ENCODE measurements at regions not wholly inside any gene's neighbourhood (a gene's known extent, or its start where the extent isn't known, plus 50 kb on each side); places are given as distances from the start of the nearest gene placed in this dataset.
A peak's percentile ranks its signal among the peaks of the same experiment; 100 is the strongest.

DNA sequence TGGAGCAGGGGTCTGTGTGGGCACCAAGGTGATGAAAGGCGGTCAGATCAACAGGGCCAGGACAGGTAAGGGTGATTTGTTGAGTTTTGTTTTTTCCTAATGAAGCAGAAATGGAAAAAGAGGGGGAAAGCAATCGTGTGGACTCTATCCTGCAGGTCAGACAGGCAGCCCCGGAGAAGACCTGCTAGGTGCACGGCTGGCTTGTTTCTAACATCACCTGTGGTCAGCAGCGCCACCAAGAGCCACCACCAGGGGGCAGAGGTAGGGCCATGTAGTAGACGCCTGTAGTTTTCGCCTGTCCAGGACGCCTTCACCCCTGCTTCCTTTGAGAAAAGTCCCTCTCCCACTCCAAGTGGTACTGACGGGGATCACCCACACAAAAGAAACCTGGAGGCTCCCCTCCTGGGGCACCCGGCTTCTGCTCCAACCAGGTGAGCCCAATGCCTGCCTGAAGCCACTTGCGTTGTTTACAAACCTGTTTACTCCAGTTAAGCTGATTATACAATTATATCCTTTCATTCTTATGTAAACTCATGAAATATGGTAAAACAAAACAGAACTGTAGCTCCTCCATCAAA is 54.2 kb upstream of the SEC14L1 start (continued):
- no peak for TF ChIP-seq ZNF133 (tag by site-specific recombination; IDR thresholded peaks at IDR 0.05)
- no peak for TF ChIP-seq ZNF473 (tag by site-specific recombination; IDR thresholded peaks at IDR 0.05)
- no peak for TF ChIP-seq RBAK (tag by site-specific recombination; IDR thresholded peaks at IDR 0.05)
- TF ChIP-seq, protein P1, sequence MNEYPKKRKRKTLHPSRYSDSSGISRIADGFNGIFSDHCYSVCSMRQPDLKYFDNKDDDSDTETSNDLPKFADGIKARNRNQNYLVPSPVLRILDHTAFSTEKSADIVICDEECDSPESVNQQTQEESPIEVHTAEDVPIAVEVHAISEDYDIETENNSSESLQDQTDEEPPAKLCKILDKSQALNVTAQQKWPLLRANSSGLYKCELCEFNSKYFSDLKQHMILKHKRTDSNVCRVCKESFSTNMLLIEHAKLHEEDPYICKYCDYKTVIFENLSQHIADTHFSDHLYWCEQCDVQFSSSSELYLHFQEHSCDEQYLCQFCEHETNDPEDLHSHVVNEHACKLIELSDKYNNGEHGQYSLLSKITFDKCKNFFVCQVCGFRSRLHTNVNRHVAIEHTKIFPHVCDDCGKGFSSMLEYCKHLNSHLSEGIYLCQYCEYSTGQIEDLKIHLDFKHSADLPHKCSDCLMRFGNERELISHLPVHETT (tag by site-specific recombination; IDR thresholded peaks at IDR 0.05) = no peak
- TF ChIP-seq, protein P2, sequence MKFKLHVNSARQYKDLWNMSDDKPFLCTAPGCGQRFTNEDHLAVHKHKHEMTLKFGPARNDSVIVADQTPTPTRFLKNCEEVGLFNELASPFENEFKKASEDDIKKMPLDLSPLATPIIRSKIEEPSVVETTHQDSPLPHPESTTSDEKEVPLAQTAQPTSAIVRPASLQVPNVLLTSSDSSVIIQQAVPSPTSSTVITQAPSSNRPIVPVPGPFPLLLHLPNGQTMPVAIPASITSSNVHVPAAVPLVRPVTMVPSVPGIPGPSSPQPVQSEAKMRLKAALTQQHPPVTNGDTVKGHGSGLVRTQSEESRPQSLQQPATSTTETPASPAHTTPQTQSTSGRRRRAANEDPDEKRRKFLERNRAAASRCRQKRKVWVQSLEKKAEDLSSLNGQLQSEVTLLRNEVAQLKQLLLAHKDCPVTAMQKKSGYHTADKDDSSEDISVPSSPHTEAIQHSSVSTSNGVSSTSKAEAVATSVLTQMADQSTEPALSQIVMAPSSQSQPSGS (tag by site-specific recombination; IDR thresholded peaks at IDR 0.05; ENCODE audit: low read depth) = no peak
- no peak for TF ChIP-seq ZBTB21 (tag by site-specific recombination; IDR thresholded peaks at IDR 0.05)
- TF ChIP-seq, protein P3, sequence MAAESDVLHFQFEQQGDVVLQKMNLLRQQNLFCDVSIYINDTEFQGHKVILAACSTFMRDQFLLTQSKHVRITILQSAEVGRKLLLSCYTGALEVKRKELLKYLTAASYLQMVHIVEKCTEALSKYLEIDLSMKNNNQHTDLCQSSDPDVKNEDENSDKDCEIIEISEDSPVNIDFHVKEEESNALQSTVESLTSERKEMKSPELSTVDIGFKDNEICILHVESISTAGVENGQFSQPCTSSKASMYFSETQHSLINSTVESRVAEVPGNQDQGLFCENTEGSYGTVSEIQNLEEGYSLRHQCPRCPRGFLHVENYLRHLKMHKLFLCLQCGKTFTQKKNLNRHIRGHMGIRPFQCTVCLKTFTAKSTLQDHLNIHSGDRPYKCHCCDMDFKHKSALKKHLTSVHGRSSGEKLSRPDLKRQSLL (tag by site-specific recombination; IDR thresholded peaks at IDR 0.05) = no peak
- TF ChIP-seq WT1 (tag by site-specific recombination; IDR thresholded peaks at IDR 0.05) = no peak
- no peak for TF ChIP-seq ZSCAN23 (tag by site-specific recombination; IDR thresholded peaks at IDR 0.05)
- TF ChIP-seq, protein P4, sequence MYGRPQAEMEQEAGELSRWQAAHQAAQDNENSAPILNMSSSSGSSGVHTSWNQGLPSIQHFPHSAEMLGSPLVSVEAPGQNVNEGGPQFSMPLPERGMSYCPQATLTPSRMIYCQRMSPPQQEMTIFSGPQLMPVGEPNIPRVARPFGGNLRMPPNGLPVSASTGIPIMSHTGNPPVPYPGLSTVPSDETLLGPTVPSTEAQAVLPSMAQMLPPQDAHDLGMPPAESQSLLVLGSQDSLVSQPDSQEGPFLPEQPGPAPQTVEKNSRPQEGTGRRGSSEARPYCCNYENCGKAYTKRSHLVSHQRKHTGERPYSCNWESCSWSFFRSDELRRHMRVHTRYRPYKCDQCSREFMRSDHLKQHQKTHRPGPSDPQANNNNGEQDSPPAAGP (tag by site-specific recombination; IDR thresholded peaks at IDR 0.05) = no peak
- no peak for TF ChIP-seq ZNF626 (tag by site-specific recombination; IDR thresholded peaks at IDR 0.05)
- no peak for TF ChIP-seq ZNF174 (tag by site-specific recombination; IDR thresholded peaks at IDR 0.05)
- no peak for TF ChIP-seq ZNF624 (tag by site-specific recombination; IDR thresholded peaks at IDR 0.05)
- no peak for TF ChIP-seq MYNN (tag by site-specific recombination; IDR thresholded peaks at IDR 0.05; ENCODE audit: borderline replicate concordance)
- TF ChIP-seq KLF9 (tag by site-specific recombination; IDR thresholded peaks at IDR 0.05; ENCODE audit: low read depth) = no peak
- TF ChIP-seq ZNF677 (tag by site-specific recombination; IDR thresholded peaks at IDR 0.05) = no peak
- TF ChIP-seq, protein P5, sequence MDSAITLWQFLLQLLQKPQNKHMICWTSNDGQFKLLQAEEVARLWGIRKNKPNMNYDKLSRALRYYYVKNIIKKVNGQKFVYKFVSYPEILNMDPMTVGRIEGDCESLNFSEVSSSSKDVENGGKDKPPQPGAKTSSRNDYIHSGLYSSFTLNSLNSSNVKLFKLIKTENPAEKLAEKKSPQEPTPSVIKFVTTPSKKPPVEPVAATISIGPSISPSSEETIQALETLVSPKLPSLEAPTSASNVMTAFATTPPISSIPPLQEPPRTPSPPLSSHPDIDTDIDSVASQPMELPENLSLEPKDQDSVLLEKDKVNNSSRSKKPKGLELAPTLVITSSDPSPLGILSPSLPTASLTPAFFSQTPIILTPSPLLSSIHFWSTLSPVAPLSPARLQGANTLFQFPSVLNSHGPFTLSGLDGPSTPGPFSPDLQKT (IDR thresholded peaks at IDR 0.05; ENCODE audit: borderline replicate concordance, low read depth, low read length) = no peak
- TF ChIP-seq IKZF3 (tag by site-specific recombination; IDR thresholded peaks at IDR 0.05) = peak; percentile 66
- TF ChIP-seq, protein P6, sequence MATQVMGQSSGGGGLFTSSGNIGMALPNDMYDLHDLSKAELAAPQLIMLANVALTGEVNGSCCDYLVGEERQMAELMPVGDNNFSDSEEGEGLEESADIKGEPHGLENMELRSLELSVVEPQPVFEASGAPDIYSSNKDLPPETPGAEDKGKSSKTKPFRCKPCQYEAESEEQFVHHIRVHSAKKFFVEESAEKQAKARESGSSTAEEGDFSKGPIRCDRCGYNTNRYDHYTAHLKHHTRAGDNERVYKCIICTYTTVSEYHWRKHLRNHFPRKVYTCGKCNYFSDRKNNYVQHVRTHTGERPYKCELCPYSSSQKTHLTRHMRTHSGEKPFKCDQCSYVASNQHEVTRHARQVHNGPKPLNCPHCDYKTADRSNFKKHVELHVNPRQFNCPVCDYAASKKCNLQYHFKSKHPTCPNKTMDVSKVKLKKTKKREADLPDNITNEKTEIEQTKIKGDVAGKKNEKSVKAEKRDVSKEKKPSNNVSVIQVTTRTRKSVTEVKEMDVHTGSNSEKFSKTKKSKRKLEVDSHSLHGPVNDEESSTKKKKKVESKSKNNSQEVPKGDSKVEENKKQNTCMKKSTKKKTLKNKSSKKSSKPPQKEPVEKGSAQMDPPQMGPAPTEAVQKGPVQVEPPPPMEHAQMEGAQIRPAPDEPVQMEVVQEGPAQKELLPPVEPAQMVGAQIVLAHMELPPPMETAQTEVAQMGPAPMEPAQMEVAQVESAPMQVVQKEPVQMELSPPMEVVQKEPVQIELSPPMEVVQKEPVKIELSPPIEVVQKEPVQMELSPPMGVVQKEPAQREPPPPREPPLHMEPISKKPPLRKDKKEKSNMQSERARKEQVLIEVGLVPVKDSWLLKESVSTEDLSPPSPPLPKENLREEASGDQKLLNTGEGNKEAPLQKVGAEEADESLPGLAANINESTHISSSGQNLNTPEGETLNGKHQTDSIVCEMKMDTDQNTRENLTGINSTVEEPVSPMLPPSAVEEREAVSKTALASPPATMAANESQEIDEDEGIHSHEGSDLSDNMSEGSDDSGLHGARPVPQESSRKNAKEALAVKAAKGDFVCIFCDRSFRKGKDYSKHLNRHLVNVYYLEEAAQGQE (tag by site-specific recombination; IDR thresholded peaks at IDR 0.05) = no peak
- no peak for TF ChIP-seq ZNF311 (tag by site-specific recombination; IDR thresholded peaks at IDR 0.05; ENCODE audit: borderline replicate concordance)
- TF ChIP-seq, protein P7, sequence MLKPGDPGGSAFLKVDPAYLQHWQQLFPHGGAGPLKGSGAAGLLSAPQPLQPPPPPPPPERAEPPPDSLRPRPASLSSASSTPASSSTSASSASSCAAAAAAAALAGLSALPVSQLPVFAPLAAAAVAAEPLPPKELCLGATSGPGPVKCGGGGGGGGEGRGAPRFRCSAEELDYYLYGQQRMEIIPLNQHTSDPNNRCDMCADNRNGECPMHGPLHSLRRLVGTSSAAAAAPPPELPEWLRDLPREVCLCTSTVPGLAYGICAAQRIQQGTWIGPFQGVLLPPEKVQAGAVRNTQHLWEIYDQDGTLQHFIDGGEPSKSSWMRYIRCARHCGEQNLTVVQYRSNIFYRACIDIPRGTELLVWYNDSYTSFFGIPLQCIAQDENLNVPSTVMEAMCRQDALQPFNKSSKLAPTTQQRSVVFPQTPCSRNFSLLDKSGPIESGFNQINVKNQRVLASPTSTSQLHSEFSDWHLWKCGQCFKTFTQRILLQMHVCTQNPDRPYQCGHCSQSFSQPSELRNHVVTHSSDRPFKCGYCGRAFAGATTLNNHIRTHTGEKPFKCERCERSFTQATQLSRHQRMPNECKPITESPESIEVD (tag by site-specific recombination; IDR thresholded peaks at IDR 0.05) = no peak
- TF ChIP-seq OVOL3 (tag by site-specific recombination; IDR thresholded peaks at IDR 0.05) = no peak
- TF ChIP-seq ZNF175 (tag by site-specific recombination; IDR thresholded peaks at IDR 0.05) = no peak
- no peak for TF ChIP-seq ZNF19 (tag by site-specific recombination; IDR thresholded peaks at IDR 0.05; ENCODE audit: low read depth)
- no peak for TF ChIP-seq TCF7L2 (IDR thresholded peaks at IDR 0.05; ENCODE audit: borderline replicate concordance, low read depth, low read length)
- no peak for TF ChIP-seq ZNF202 (tag by site-specific recombination; IDR thresholded peaks at IDR 0.05; ENCODE audit: borderline replicate concordance)
- TF ChIP-seq, protein P8, sequence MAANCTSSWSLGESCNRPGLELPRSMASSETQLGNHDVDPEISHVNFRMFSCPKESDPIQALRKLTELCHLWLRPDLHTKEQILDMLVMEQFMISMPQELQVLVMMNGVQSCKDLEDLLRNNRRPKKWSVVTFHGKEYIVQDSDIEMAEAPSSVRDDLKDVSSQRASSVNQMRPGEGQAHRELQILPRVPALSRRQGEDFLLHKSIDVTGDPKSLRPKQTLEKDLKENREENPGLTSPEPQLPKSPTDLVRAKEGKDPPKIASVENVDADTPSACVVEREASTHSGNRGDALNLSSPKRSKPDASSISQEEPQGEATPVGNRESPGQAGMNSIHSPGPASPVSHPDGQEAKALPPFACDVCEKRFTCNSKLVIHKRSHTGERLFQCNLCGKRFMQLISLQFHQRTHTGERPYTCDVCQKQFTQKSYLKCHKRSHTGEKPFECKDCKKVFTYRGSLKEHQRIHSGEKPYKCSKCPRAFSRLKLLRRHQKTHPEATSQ (tag by site-specific recombination; IDR thresholded peaks at IDR 0.05) = no peak

All from HEK293 (cell line).